ENCODE measurements at regions not wholly inside any gene's neighbourhood (a gene's known extent, or its start where the extent isn't known, plus 50 kb on each side); places are given as distances from the start of the nearest gene placed in this dataset.

DNA sequence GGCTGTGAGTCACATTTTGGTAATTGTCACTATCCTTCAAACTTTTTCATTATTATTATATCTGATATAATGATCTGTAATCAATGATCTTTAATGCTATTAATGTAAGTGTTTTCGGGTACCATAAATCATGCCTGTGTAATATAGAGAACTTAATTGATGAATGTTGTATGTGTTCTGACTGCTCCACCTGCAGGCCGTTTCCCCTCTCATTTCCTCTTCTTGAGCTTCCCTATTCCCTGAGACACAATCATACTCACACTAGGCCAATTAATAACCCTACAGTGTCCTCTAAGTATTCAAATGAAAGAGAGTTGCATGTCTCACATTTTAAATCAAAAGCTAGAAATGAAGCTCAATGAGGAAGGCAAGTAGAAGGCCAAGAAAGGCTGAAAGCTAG lies 420.9 kb upstream of the SGCD start:
- Mint-ChIP-seq H3K9me3 (no peaks in the 10 kb centered on the region), H3K27ac (no peak overlapping the region), H3K36me3 (no peaks in the 10 kb centered on the region), H3K27me3 (peaks cover 1% of the 10 kb centered on the region), H3K4me1 (ENCODE audit: low read depth) (no peaks in the 10 kb centered on the region), H3K4me3 (no peak overlapping the region)
- POLR2A ChIA-PET = no interaction called here
- CTCF ChIA-PET = no interaction called here
- intact Hi-C loops (cut with micrococcal nuclease) = no loop called here
- no peak for DNase-seq

DNA sequence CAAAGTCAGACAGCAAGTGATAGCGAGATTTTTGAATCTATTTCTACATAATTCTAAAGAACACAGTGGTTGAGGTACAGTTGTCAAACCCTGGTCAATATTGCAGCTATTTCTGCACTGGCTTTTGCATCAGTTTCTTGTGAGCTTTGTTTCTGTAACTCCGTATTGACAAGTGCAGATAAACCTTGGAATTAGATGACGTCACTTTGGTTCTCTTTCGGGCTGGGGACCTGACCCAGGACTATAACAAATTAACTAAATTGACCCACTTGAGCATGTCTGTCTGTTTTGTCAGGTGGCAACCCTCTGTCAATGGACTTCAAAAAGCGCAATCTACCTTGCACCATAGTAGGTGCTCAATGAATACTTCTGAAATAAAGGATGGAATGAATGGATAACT lies 418.4 kb upstream of the SGCD start:
- CTCF ChIA-PET = no interaction called here
- intact Hi-C loops (cut with micrococcal nuclease) = no loop called here
- POLR2A ChIA-PET = no interaction called here
- Mint-ChIP-seq H3K27me3 (peaks cover 1% of the 10 kb centered on the region), H3K4me3 (no peak overlapping the region), H3K4me1 (ENCODE audit: low read depth) (no peaks in the 10 kb centered on the region), H3K36me3 (no peaks in the 10 kb centered on the region), H3K9me3 (no peaks in the 10 kb centered on the region), H3K27ac (no peak overlapping the region)
- DNase-seq = no peak

DNA sequence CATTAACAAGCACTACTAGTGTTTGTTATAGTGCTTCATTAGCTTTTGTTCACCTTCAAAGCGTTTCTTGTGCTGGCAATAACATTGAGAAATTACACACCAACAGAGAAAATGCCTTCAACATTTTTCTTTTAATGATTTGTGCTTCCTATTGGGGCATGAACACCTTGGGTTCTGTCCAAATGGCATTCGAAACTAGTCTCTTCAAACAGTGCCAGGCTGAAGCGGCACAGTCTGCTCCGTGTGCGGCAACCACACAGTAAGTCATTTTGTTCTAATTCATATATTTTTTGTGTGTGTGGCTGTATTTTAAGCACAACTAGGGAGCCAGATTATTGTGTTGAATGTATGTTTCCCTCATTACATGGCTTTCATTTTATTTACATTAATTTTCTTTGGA lies 414.7 kb upstream of the SGCD start:
- Mint-ChIP-seq H3K9me3 (no peaks in the 10 kb centered on the region), H3K27ac (no peak overlapping the region), H3K4me3 (no peak overlapping the region), H3K4me1 (ENCODE audit: low read depth) (no peaks in the 10 kb centered on the region), H3K27me3 (no peaks in the 10 kb centered on the region), H3K36me3 (no peaks in the 10 kb centered on the region)
- ChIA-PET CTCF (no interaction called here), POLR2A (no interaction called here)
- intact Hi-C loops (cut with micrococcal nuclease) = no loop called here
- DNase-seq = no peak

DNA sequence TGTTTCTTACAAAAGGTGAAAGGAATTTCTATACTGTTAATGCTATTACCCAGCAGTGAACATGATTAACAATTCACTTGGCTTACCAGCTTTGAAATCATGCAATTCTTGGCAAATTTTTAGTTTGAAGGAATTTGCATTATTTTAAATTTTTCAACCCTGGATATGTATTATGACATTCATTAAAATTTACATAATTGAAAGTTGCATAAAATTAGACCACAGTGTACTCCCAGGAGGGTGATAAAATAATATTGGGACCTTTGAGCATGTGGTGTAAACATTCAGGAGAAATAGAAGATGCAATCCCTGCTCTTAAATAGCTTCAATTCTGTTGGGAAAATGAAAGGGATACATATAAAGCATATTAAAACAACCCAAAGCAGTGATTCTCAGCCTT lies 412.2 kb upstream of the SGCD start:
- intact Hi-C loops (cut with micrococcal nuclease) = no loop called here
- POLR2A ChIA-PET = no interaction called here
- H3K9me3 Mint-ChIP-seq = no peaks in the 10 kb centered on the region

DNA sequence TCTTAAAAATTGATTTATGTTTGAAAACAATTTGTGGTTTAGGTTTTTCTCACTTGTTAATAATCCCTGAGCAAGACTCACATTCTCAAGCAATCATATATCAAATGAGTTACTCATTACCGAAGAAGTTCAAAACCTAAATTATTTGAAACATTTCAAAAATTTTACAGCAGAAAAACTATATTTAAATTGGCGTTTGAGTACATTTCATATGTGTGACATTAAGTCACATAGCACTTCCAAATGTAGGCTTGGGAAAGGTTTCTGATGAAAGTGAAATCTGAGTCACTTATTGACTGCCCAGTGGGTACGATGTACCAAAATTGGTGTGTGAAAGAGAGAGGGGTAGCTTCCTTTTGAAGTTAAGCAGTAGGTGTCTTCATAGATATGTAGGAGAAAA lies 411.4 kb upstream of the SGCD start:
- Mint-ChIP-seq H3K36me3 (no peaks in the 10 kb centered on the region), H3K4me1 (ENCODE audit: low read depth) (no peaks in the 10 kb centered on the region), H3K9me3 (no peaks in the 10 kb centered on the region), H3K4me3 (no peak overlapping the region), H3K27ac (no peak overlapping the region), H3K27me3 (no peaks in the 10 kb centered on the region)
- ChIA-PET CTCF (no interaction called here), POLR2A (no interaction called here)
- intact Hi-C loops (cut with micrococcal nuclease) = no loop called here
- DNase-seq = no peak

More for the DNA sequence above, 412.2 kb upstream of the SGCD start:
- CTCF ChIA-PET = no interaction called here
- H3K27ac Mint-ChIP-seq = no peak overlapping the region
- H3K4me3 Mint-ChIP-seq = no peak overlapping the region
- no peaks in the 10 kb centered on the region for H3K4me1 Mint-ChIP-seq (ENCODE audit: low read depth)
- no peaks in the 10 kb centered on the region for H3K27me3 Mint-ChIP-seq
- H3K36me3 Mint-ChIP-seq = no peaks in the 10 kb centered on the region
- DNase-seq = no peak

DNA sequence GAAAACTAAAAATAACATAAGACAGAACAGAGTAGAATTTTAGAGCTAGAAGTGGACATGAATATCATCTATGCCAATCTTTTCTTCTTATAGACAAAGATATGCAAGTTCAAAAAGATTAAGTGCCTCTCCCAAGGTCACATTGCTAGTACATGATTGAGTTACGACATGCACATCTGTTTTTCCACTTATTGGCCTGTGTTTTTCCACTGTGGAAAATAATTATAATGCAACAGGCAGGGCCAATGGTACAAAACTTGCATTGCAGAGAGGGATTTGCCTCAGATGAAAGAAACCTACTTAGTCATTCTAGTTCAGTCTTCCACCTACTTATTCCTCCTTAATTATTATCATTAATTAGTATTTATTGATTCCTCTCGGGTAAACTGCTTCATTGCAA lies 407.8 kb upstream of the SGCD start:
- POLR2A ChIA-PET = no interaction called here
- no peak overlapping the region for H3K27ac Mint-ChIP-seq
- intact Hi-C loops (cut with micrococcal nuclease) = no loop called here

DNA sequence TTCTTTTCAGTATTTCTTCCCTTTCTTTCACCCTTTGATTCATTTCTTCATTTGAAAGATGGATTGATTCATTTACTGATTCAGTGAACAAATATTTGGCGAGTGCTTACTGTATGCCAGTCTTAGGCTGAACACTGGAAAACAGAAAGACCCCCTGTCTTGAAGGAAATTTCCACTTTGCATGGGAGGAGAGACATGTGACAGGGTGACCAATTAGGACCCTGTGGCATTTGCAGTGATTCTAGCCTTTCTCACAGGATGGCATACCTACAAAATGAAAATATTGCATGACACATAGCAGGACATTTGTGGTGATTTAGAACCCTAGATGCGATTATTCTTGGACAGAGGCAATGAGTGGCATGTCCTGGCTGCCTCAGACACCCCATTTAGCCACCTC lies 407.2 kb upstream of the SGCD start:
- CTCF ChIA-PET = no interaction called here
- peaks cover 2% of the 10 kb centered on the region for H3K27me3 Mint-ChIP-seq
- intact Hi-C loops (cut with micrococcal nuclease) = no loop called here
- H3K27ac Mint-ChIP-seq = no peak overlapping the region
- DNase-seq = no peak
- H3K4me1 Mint-ChIP-seq (ENCODE audit: low read depth) = no peaks in the 10 kb centered on the region
- H3K36me3 Mint-ChIP-seq = no peaks in the 10 kb centered on the region
- POLR2A ChIA-PET = no interaction called here
- H3K4me3 Mint-ChIP-seq = no peak overlapping the region
- H3K9me3 Mint-ChIP-seq = no peaks in the 10 kb centered on the region

More for the DNA sequence above, 407.8 kb upstream of the SGCD start:
- Mint-ChIP-seq H3K4me1 (ENCODE audit: low read depth) (no peaks in the 10 kb centered on the region), H3K9me3 (no peaks in the 10 kb centered on the region), H3K27me3 (peaks cover 2% of the 10 kb centered on the region), H3K4me3 (no peak overlapping the region), H3K36me3 (no peaks in the 10 kb centered on the region)
- no peak for DNase-seq
- CTCF ChIA-PET = no interaction called here

DNA sequence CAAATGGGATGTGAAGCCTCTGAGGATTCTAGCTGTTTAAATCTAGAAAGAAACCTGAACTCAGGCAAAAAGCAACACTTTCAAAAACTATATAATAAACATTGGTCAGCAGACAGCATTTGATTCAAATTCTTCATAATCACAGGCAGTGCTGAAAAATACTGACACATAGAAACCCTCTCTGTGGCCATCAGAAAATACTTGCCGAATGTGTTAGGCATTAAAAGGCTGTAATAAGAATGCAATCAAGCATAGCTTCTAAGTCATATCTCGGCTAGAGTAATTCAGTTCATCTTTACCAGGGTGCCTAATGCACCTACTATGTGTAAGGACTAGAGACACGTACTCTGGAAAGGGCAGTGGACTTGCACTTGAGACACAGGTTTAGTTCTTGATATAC lies 405.3 kb upstream of the SGCD start:
- H3K4me3 Mint-ChIP-seq = no peak overlapping the region
- ChIA-PET CTCF (no interaction called here), POLR2A (no interaction called here)
- H3K9me3 Mint-ChIP-seq = no peaks in the 10 kb centered on the region
- no peaks in the 10 kb centered on the region for H3K36me3 Mint-ChIP-seq
- DNase-seq = no peak
- H3K27me3 Mint-ChIP-seq = peaks cover 2% of the 10 kb centered on the region
- intact Hi-C loops (cut with micrococcal nuclease) = no loop called here
- no peaks in the 10 kb centered on the region for H3K4me1 Mint-ChIP-seq (ENCODE audit: low read depth)
- H3K27ac Mint-ChIP-seq = no peak overlapping the region

DNA sequence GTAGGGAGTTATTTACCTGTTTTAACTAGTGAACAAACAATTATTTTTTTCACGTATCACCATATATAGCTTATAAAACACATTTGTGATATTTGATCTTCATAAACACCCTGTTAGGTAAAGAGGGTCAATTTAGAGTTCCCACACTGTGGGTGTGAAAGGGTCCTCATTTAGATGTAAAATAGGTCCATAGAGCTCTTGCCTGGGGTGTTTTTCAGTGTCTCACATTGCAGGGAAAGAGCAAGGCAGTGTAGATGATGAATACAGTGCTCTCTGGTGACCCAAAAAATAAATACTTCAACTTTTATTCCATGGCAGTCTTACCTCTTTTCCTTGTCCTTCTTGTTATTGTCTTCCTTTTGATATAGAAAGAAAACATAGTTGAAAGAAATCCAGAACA lies 403.2 kb upstream of the SGCD start:
- Mint-ChIP-seq H3K36me3 (no peaks in the 10 kb centered on the region), H3K9me3 (no peaks in the 10 kb centered on the region), H3K4me3 (no peak overlapping the region), H3K4me1 (ENCODE audit: low read depth) (no peaks in the 10 kb centered on the region), H3K27me3 (peaks cover 2% of the 10 kb centered on the region), H3K27ac (no peak overlapping the region)
- ChIA-PET POLR2A (no interaction called here), CTCF (no interaction called here)
- DNase-seq = no peak
- intact Hi-C loops (cut with micrococcal nuclease) = no loop called here

DNA sequence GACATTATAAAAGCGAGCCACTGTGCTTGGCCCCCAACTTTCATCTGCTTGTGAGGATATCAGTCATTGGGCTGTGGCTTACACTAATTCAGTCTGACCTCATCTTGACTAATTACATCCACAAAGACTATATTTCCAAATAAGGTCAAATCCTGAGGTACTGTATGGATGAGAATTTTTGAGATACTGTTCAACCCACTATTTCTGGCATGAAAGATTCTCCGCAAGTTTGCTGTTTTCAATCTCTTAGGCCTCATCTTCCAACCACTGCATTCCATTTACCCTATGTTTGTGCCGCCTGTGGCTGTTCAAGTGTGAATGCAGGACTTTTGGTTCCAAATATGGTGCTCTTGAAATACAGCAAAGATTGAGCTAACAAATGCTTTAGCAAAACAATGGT lies 400.9 kb upstream of the SGCD start:
- ChIA-PET CTCF (no interaction called here), POLR2A (no interaction called here)
- H3K36me3 Mint-ChIP-seq = no peaks in the 10 kb centered on the region
- H3K27ac Mint-ChIP-seq = no peak overlapping the region
- no peaks in the 10 kb centered on the region for H3K9me3 Mint-ChIP-seq
- no peak for DNase-seq
- H3K4me3 Mint-ChIP-seq = no peak overlapping the region
- peaks cover 5% of the 10 kb centered on the region for H3K27me3 Mint-ChIP-seq
- intact Hi-C loops (cut with micrococcal nuclease) = no loop called here
- H3K4me1 Mint-ChIP-seq (ENCODE audit: low read depth) = no peaks in the 10 kb centered on the region

DNA sequence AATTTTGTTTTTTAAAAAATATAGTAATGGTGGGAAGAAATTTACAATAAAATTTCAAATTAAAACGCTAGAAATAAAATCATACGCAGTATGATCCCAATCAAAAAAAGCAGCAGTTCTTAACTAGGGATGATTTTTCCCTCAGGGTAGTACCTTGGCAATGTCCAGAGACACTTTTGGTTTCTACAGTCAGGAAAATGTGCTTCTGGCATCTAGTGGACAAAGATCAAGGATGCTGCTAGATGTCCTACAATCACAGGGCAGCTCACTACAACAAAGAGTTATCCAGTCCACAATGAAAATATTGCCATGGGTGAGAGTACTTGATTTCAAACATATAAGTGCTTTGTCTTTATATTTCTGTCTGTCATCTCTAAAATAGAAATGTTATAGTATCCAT lies 400.2 kb upstream of the SGCD start:
- Mint-ChIP-seq H3K4me3 (no peak overlapping the region), H3K27me3 (peaks cover 4% of the 10 kb centered on the region), H3K27ac (no peak overlapping the region), H3K4me1 (ENCODE audit: low read depth) (no peaks in the 10 kb centered on the region), H3K36me3 (no peaks in the 10 kb centered on the region), H3K9me3 (no peaks in the 10 kb centered on the region)
- POLR2A ChIA-PET = no interaction called here
- no peak for DNase-seq
- intact Hi-C loops (cut with micrococcal nuclease) = no loop called here
- CTCF ChIA-PET = no interaction called here

DNA sequence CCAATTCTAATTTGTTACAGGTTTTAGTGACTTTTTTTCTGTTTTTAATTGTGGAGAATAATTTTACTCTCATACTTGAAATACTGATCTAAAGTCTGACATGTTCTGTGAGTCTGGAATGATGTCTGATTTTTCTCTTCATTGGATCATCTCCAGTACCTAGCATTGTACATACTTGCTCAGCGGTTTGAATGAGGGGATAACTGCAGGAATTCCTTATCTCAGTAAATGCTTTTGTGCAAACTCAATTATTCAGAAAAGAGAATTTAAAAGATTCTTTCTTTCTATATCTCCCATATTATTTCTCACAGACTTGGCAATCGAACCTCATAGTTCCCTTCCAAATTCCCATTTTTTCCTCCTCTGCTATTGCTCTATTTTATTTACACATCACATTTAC lies 397.9 kb upstream of the SGCD start:
- no peaks in the 10 kb centered on the region for H3K4me1 Mint-ChIP-seq (ENCODE audit: low read depth)
- intact Hi-C loops (cut with micrococcal nuclease) = no loop called here
- no peaks in the 10 kb centered on the region for H3K9me3 Mint-ChIP-seq
- CTCF ChIA-PET = no interaction called here
- H3K36me3 Mint-ChIP-seq = no peaks in the 10 kb centered on the region
- H3K27me3 Mint-ChIP-seq = peaks cover 3% of the 10 kb centered on the region
- no peak for DNase-seq
- no peak overlapping the region for H3K27ac Mint-ChIP-seq
- POLR2A ChIA-PET = no interaction called here
- H3K4me3 Mint-ChIP-seq = no peak overlapping the region

DNA sequence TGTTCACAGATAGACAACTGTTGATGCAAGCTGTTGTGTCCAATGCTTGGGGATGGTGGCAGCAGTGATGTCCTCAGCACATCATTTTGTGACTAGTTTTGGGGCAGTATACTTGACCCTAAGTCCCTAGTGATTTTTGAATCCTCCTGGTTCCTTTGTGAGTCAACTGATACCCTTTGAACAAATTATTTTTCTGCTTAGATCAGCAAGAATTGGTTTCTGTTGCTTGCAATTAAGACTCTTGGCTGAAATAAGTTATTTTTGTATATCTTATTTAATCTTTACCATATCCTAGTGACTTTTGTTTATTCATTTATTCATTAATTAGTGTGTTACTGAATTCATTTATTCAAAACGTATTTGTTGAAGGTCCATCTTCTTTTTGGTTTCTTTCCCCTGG lies 392.0 kb upstream of the SGCD start:
- peaks cover 3% of the 10 kb centered on the region for H3K27me3 Mint-ChIP-seq
- intact Hi-C loops (cut with micrococcal nuclease) = no loop called here
- DNase-seq = no peak
- ChIA-PET CTCF (interaction anchor here (1.0 to 1.1 kb wide), 2 partner anchors 8 to 9 kb away, joined by 3 read pairs; no protein-coding TSS in a partner anchor), POLR2A (no interaction called here)
- H3K9me3 Mint-ChIP-seq = no peaks in the 10 kb centered on the region
- H3K27ac Mint-ChIP-seq = no peak overlapping the region
- H3K4me1 Mint-ChIP-seq (ENCODE audit: low read depth) = no peaks in the 10 kb centered on the region
- no peaks in the 10 kb centered on the region for H3K36me3 Mint-ChIP-seq
- H3K4me3 Mint-ChIP-seq = no peak overlapping the region

DNA sequence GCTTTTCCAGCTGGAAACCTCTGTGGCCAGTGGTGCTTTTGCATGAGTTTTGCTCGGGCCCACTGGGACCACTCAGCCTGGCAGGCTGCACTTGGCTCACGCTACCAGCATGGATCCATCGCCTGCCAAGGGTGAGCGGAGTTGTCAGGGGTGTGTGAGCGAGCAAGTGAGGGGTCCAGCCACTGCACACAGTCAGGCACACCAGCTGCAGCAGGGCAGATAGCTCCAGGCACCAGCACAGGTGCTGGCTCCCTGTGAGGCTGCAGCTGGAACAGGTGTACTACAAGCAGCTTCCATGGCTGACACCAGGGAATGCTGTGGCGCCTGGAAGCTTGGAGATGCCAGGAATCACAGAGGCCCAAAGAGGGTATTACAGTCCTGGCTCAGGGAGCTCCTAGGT lies 391.2 kb upstream of the SGCD start:
- Mint-ChIP-seq H3K27ac (no peak overlapping the region), H3K4me3 (no peak overlapping the region), H3K27me3 (no peaks in the 10 kb centered on the region), H3K4me1 (ENCODE audit: low read depth) (no peaks in the 10 kb centered on the region), H3K36me3 (no peaks in the 10 kb centered on the region), H3K9me3 (no peaks in the 10 kb centered on the region)
- POLR2A ChIA-PET = no interaction called here
- intact Hi-C loops (cut with micrococcal nuclease) = no loop called here
- CTCF ChIA-PET = interaction anchor here (1.1 kb wide), 1 partner anchor 8 kb away, joined by 3 read pairs; no protein-coding TSS in a partner anchor
- no peak for DNase-seq

Measured in activated CD4-positive, alpha-beta memory T cell treated with anti-CD3 and anti-CD28 coated beads for 36 hours (primary cell).